Natural killer cell treated with Interleukin-12 subunit alpha and Interleukin-12 subunit beta and Interleukin-15 and Interleukin-18, amount 100 ng/mL, for 72 hours (primary cell): ENCODE measurements at regions not wholly inside any gene's neighbourhood (a gene's known extent, or its start where the extent isn't known, plus 50 kb on each side); places are given as distances from the start of the nearest gene placed in this dataset.

Experiments used
- ATAC-seq, 2 donors: fragments of 150-1000 bp; cut with Tn5 transposase in 1 of 2; sonication (Bioruptor Pico), chemical (Tn5 transposase) in 1 of 2; 2 replicates each; pipeline ENCODE4 v1.10.0; 2021
- DNase-seq: peaks from one replicate; pipeline ENCODE4 v3.0.0; 2022; ENCODE audit warnings: low spot score
- H3K27ac Mint-ChIP-seq, 2 donors: 1 replicate in 1 of 2; 2 replicates in 1 of 2; pipeline ENCODE4 v1.8.0; 2022; ENCODE audit warnings: mixed read lengths in 2 of 2, mild to moderate bottlenecking in 1 of 2, moderate library complexity in 1 of 2
- H3K27me3 Mint-ChIP-seq, 2 donors: 1 replicate in 1 of 2; 2 replicates in 1 of 2; pipeline ENCODE4 v1.8.0; 2022; ENCODE audit warnings: mixed read lengths in 2 of 2
- H3K36me3 Mint-ChIP-seq: one replicate; pipeline ENCODE4 v1.8.0; 2022; ENCODE audit warnings: mixed read lengths
- H3K4me1 Mint-ChIP-seq, 2 donors: 1 replicate in 1 of 2; 2 replicates in 1 of 2; pipeline ENCODE4 v1.8.0; 2022; ENCODE audit warnings: low read depth in 2 of 2, mixed read lengths in 2 of 2, mild to moderate bottlenecking in 1 of 2
- H3K4me3 Mint-ChIP-seq: one replicate; pipeline ENCODE4 v1.8.0; 2022; ENCODE audit warnings: mixed read lengths
- H3K9me3 Mint-ChIP-seq: 2 replicates; pipeline ENCODE4 v1.8.0; 2022; ENCODE audit warnings: mixed read lengths

DNA sequence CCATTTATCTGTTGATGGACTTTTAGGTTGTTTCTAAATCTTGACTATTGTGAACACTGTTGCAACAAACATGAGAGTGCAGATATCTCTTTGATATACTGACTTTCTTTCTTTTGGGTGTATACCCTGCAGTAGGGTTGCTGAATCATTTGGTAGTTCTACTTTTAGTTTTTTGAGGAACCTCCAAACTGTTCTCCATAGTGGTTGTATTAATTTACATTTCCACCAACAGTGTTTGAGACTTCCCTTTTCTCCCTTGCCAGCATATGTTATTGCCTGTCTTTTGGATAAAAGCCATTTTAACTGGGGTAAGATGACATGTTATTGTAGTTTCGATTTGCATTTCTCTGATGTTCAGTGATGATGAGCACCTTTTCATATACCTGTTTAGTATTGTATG, 330.0 kb downstream of the DDX10 start:
- no peak for DNase-seq
- Mint-ChIP-seq H3K4me3 (no peak overlapping the region), H3K36me3 (peaks cover 15% of the 10 kb centered on the region), H3K4me1 (no peaks in the 10 kb centered on the region), H3K27me3 (peaks cover 12 to 34% of the 10 kb centered on the region in 2 donors), H3K9me3 (peaks cover 6% of the 10 kb centered on the region), H3K27ac (no peak overlapping the region)
- no peak for ATAC-seq

DNA sequence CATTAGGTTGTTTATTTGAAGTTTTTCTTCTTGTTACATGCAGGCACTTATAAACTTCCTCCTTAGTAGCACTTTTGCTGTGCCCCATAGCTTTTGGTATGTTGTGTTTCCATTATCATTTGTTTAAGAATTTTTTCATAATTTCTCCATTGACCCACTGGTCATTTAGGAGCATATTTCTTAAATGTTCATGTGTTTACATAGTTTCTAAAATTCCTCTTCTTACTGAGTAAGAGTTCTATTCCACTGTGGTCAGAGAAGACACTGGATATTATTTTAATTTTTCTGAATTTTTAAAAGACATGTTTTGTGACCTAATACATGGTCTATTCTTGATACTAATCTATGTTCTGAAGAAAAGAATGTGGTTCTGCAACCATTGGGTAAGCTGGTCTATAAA, 333.0 kb downstream of the DDX10 start:
- H3K36me3 Mint-ChIP-seq = peaks cover 15% of the 10 kb centered on the region
- no peak overlapping the region for H3K27ac Mint-ChIP-seq
- no peaks in the 10 kb centered on the region for H3K4me1 Mint-ChIP-seq
- no peak overlapping the region for H3K4me3 Mint-ChIP-seq
- H3K27me3 Mint-ChIP-seq = peaks cover 12 to 34% of the 10 kb centered on the region in 2 donors
- DNase-seq (no peak), ATAC-seq (no peak)
- H3K9me3 Mint-ChIP-seq = peaks cover 6% of the 10 kb centered on the region

DNA sequence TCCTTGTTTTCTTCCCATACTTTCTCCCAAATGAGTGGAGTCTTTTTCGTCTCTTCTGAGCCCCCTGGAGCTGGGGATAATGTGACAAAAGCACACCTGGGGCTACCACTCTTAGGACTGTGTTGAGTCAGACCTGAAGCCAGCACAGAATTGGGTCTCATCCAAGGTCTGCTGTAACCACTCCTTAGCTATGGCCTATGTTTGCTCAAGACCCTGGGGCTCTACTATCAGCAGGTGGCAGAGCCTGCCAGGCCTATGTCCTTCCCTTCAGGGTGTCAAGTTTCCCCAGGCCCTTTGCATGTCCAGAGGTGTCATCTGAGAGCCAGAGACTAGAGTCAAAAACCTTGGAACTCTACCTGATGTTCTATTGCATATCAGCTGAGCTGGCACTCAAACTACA, 335.7 kb downstream of the DDX10 start:
- DNase-seq (no peak), ATAC-seq (no peak)
- Mint-ChIP-seq H3K4me3 (no peak overlapping the region), H3K9me3 (peaks cover 3% of the 10 kb centered on the region), H3K27me3 (peaks cover 12 to 50% of the 10 kb centered on the region in 2 donors), H3K36me3 (peaks cover 15% of the 10 kb centered on the region), H3K4me1 (no peaks in the 10 kb centered on the region), H3K27ac (no peak overlapping the region)

DNA sequence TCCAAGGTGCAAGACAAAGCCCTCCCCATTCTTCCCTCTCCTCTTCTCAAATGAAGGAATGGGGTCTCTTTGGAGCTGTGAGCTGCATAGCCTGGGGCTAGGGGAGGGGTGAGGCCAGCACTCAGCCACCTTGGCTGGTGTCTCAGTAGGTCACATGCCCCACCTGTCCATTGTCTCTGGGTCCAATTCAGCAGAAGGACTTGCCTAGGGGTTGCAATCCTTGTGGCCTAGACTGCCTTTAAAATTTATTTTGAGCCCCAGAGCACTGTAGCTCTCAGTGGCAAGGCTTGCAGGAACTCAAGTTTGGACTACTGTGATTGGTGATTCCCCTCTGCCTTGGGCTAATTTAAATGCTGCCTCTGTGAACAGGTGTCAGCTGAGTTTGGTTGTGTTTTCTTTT, 336.7 kb downstream of the DDX10 start:
- Mint-ChIP-seq H3K27ac (no peak overlapping the region), H3K36me3 (peaks cover 13% of the 10 kb centered on the region), H3K4me3 (no peak overlapping the region), H3K9me3 (peaks cover 2% of the 10 kb centered on the region), H3K27me3 (peaks cover 11 to 48% of the 10 kb centered on the region in 2 donors), H3K4me1 (no peaks in the 10 kb centered on the region)
- ATAC-seq = no peak
- DNase-seq = no peak

DNA sequence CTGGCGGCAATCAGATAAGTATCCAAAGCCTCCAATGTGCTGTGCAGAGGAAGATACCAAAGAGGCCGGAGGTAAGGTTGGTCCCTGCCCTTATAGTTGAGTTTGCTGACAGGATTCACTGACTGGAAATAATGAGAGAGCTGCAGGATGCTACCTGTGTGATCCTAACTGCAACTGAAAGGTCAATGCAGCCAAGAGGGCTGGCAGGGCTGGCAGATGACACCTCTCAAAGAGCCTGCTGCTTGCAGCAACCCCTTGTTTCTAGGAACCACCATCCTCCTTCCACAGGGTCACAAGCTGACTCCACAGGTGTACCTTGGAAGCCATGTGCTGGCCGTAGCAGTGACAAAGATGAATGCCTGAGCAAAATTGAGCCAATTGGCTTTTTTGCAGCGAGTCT, 348.1 kb downstream of the DDX10 start:
- Mint-ChIP-seq H3K27me3 (peaks cover 4 to 16% of the 10 kb centered on the region in 2 donors), H3K4me3 (no peak overlapping the region), H3K4me1 (no peaks in the 10 kb centered on the region), H3K27ac (no peak overlapping the region), H3K36me3 (no peaks in the 10 kb centered on the region), H3K9me3 (no peaks in the 10 kb centered on the region)
- DNase-seq = no peak
- no peak for ATAC-seq

DNA sequence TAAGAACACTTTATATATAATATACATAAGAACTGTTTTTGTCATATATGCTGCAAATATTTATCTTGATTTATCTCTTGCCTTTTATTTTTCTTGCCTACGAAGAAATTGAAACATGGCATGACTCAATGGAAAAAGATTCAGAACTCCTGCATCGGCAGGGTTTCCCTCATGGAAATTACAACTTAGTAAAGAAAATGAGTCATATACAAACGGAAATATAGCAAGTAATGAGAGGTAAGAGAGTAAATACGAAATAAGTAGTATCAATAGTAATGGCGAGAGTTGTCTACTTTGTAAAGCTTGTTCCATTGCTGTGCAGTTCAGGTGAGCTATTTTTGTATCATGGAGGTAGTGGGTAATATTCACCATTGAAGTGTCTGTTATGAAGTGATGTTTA, 350.4 kb downstream of the DDX10 start:
- Mint-ChIP-seq H3K4me1 (peaks cover 6 to 9% of the 10 kb centered on the region in 2 donors), H3K27me3 (peaks cover 6 to 7% of the 10 kb centered on the region in 2 donors), H3K4me3 (no peak overlapping the region), H3K9me3 (no peaks in the 10 kb centered on the region), H3K36me3 (no peaks in the 10 kb centered on the region), H3K27ac (no peak overlapping the region)
- no peak for ATAC-seq
- no peak for DNase-seq

DNA sequence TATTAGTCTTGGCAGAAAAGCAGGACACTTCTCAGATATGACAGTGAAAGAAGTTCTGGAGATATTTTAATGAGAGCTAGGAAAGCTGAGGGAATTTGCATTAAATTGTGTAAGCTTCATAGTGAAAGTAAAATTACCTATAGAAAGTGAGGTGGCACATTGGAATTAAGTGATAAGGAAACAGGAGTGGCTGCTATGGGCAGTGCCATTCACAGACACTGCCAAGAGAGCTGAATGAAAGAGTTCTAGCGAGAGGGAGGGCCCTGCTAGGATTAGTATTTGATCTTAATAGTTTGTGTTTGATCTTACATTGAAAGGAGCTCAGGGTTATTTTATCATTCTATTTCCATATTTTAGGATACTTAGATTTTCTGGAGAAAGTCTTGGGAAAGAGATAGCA, 351.9 kb downstream of the DDX10 start:
- Mint-ChIP-seq H3K4me3 (no peak overlapping the region), H3K27ac (no peak overlapping the region), H3K4me1 (peaks cover 6 to 12% of the 10 kb centered on the region in 2 donors), H3K36me3 (no peaks in the 10 kb centered on the region), H3K27me3 (peaks cover 6 to 7% of the 10 kb centered on the region in 2 donors), H3K9me3 (no peaks in the 10 kb centered on the region)
- ATAC-seq (no peak), DNase-seq (no peak)

DNA sequence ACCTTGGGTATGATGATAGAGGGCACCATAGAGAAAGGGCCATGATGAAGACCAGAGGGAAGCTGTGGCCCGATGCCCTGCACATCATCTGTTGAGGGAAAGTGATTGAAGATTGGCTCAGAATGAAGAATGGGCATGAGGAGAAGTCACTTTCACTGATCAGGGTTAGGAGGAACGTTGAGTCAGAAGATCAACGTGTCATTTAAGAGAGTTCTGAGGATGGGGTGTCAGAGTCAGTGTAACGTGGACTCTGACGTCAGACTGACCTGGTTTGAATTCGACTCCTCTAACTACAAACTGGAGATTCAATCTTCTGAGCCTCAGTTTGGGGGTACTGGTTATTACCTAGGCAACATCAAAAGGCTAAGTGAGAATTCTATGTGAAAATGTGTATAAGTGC, 352.6 kb downstream of the DDX10 start:
- H3K27ac Mint-ChIP-seq = no peak overlapping the region
- peaks cover 4 to 6% of the 10 kb centered on the region in 2 donors for H3K27me3 Mint-ChIP-seq
- no peak overlapping the region for H3K4me3 Mint-ChIP-seq
- ATAC-seq (no peak), DNase-seq (no peak)
- H3K36me3 Mint-ChIP-seq = no peaks in the 10 kb centered on the region
- H3K9me3 Mint-ChIP-seq = no peaks in the 10 kb centered on the region
- peaks cover 6 to 12% of the 10 kb centered on the region in 2 donors for H3K4me1 Mint-ChIP-seq

DNA sequence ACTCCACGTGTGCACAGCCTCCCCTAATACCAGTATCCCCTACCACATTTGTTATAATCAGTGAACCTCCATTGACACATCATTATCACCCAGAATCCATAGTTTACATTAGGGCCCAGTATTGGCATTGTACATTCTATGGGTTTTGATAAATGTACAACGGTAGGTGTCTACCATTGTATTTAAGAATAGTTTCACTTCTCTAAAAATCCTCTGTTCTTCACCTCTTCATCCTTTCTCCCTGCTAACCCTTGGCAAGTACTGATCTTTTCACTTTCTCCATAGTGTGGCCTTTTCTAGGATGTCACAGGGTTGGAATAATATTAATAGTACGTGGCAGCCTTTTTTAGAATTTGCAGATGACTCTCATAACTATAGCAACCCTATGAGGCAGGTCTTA, 353.8 kb downstream of the DDX10 start:
- H3K27ac Mint-ChIP-seq = no peak overlapping the region
- DNase-seq = no peak

DNA sequence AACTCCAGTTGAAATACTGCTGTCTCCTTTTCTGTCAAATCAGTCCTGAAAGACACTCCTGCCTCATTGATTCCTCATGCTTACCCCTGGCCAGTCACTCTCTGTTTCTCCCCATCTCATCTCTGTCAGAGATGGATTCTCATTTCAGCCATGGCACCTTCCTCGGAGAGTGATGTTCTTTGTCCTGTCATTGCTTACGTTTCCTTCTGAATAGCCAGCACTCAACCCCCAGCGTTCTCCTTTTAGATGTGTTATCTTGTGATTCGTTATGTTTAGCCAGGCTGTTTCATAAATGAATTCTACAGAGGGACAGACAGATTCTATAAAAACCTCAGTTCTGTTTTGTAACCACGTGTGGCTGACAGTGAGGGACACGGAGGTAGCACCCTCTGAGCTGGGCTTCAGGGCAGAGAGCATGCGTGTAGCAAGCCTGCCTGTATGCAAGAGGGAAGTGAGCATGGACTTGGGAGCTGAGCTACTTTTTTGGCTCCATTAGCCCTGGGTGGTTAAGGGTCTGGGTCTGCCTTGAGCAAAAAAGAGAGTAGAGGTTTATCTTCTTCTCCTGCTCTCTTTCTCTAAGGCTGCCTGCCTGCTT, 354.6 kb downstream of the DDX10 start:
- H3K27me3 Mint-ChIP-seq = peaks cover 0 to 4% of the 10 kb centered on the region in 2 donors
- peak; percentile 66 to 72 for ATAC-seq
- peak overlapping the region; percentile 5 for H3K4me3 Mint-ChIP-seq
- no peak overlapping the region for H3K27ac Mint-ChIP-seq
- no peak for DNase-seq
- H3K9me3 Mint-ChIP-seq = peaks cover 3% of the 10 kb centered on the region
- no peaks in the 10 kb centered on the region for H3K36me3 Mint-ChIP-seq
- peaks cover 6 to 12% of the 10 kb centered on the region in 2 donors for H3K4me1 Mint-ChIP-seq

More for the DNA sequence above, 353.8 kb downstream of the DDX10 start:
- ATAC-seq = no peak
- Mint-ChIP-seq H3K36me3 (no peaks in the 10 kb centered on the region), H3K4me3 (no peak overlapping the region), H3K9me3 (peaks cover 2% of the 10 kb centered on the region), H3K4me1 (peaks cover 6 to 12% of the 10 kb centered on the region in 2 donors), H3K27me3 (peaks cover 0 to 4% of the 10 kb centered on the region in 2 donors)

DNA sequence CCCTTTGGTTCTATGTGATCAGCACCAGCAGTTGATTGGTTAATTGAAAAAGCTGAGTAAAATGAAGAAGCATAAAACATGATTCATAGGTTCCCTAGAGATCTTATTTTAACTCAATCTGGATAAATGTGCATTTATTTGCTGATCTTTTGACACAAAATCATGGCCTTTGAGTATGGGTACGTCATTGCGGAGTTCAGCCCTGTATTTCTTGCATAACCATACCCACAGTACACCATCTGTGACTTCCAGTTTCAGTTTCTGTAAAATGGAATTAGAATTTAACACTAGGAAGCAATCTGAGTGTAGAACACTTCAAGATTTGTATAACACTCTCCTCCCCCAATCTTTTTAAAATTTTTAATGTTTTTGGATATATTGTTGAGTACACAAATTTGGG, 358.2 kb downstream of the DDX10 start:
- Mint-ChIP-seq H3K4me1 (peaks cover 6 to 12% of the 10 kb centered on the region in 2 donors), H3K36me3 (peaks cover 11% of the 10 kb centered on the region), H3K4me3 (no peak overlapping the region), H3K27ac (no peak overlapping the region), H3K9me3 (peaks cover 3% of the 10 kb centered on the region), H3K27me3 (peaks cover 5 to 18% of the 10 kb centered on the region in 2 donors)
- ATAC-seq (no peak), DNase-seq (no peak)

DNA sequence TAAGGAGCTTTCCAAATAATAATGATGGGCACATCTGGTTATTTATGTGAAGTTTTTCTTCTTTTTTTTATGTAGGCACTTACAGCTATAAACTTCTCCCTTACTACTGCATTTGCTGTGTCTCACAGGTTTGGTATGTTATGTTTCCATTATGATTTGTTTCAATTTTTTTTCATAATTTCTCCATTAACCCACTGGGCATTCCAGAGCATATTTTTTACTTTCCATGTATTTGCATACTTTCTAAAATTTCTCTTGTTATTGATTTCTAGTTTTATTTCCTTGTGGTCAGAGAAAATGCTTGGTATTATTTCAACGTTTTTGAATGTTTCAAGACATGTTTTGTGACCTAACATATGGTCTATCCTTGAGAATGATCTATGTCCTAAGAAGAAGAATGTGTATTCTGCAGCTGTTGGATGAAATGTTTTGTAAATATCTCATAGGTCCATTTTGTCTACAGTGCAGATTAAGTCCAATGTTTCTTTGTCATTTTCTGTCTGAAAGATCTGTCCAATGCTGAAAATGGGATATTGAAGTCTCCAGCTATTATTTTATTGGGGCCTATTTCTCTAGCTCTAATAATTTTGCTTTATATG, 362.1 kb downstream of the DDX10 start:
- no peak for ATAC-seq
- Mint-ChIP-seq H3K36me3 (peaks cover 11% of the 10 kb centered on the region), H3K27me3 (peaks cover 4 to 27% of the 10 kb centered on the region in 2 donors), H3K4me1 (no peaks in the 10 kb centered on the region), H3K9me3 (peaks cover 3% of the 10 kb centered on the region), H3K4me3 (no peak overlapping the region), H3K27ac (no peak overlapping the region)
- no peak for DNase-seq

DNA sequence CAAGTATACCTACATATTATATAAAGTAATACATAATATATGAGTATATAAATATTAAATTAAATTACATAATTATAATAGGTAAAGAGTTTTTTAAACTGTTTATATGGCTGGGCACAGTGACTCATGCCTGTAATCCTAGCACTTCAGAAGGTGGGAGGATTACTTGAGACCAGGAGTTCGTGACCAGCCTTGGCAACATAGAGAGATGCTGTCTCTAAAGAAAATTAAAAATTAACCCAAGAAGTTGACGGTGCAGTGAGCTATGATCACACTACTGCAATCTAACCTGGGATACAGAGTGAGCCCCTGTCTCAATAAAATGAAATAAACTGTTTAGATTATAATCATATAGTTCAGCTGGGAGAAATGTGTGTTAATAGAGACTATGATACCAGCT, 363.0 kb downstream of the DDX10 start:
- Mint-ChIP-seq H3K9me3 (peaks cover 3% of the 10 kb centered on the region), H3K27me3 (peaks cover 4 to 27% of the 10 kb centered on the region in 2 donors), H3K27ac (no peak overlapping the region), H3K4me1 (no peaks in the 10 kb centered on the region), H3K36me3 (peaks cover 11% of the 10 kb centered on the region), H3K4me3 (no peak overlapping the region)
- DNase-seq (no peak), ATAC-seq (no peak)

DNA sequence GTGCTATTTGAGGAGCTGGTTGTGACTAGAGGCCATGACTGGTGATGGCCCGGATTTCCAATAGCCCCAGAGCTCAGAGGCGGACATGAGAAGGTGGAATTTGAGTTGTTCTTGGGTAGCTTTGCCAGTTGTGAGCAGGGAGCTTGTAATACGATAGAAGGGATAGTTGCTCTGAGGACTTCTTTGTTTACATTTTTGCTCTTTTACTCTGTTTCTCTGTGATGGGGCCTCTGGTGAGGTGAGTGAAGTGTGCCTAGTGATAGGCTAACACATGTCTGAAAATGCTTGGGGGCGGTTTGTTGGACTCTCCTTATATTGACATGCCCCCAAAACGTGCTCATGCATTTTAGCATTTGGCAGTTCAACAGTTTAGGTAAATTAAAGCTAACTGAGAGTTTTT, 365.1 kb downstream of the DDX10 start:
- Mint-ChIP-seq H3K27ac (no peak overlapping the region), H3K9me3 (no peaks in the 10 kb centered on the region), H3K4me3 (no peak overlapping the region), H3K27me3 (peaks cover 4 to 31% of the 10 kb centered on the region in 2 donors), H3K36me3 (peaks cover 11% of the 10 kb centered on the region), H3K4me1 (no peaks in the 10 kb centered on the region)
- DNase-seq (no peak), ATAC-seq (no peak)
